GM23338 (cell line): ENCODE measurements at regions not wholly inside any gene's neighbourhood (a gene's known extent, or its start where the extent isn't known, plus 50 kb on each side); places are given as distances from the start of the nearest gene placed in this dataset.

Experiments
- ATAC-seq: fragments of 200-7000 bp; cut with Tn5 transposase; 3 replicates; pipeline ENCODE4 v1.9.1; 2020
- DNase-seq: peaks from one replicate; pipeline ENCODE4 v3.0.0-alpha.2; 2015; ENCODE audit warnings: low spot score
- H2AFZ ChIP-seq: fragments of 200-600 bp; sonication (generic); 2 replicates; pipeline ENCODE4 v1.8.0; 2016; ENCODE audit warnings: antibody characterized with exemption, mild to moderate bottlenecking, moderate library complexity
- H3F3A ChIP-seq: fragments of 200-600 bp; sonication (generic); replicated peaks from 2 replicates; pipeline ENCODE4 v1.8.0; 2017; ENCODE audit warnings: antibody characterized with exemption, mixed run types, low read depth
- H3K27ac ChIP-seq: fragments of 200-600 bp; sonication (generic); 2 replicates; pipeline ENCODE4 v1.6.1; 2016; ENCODE audit warnings: low read depth
- H3K27me3 ChIP-seq: fragments of 200-600 bp; sonication (generic); 2 replicates; pipeline ENCODE4 v1.8.0; 2016; ENCODE audit warnings: mild to moderate bottlenecking, mixed run types, moderate library complexity; ENCODE audit not compliant: insufficient read depth
- H3K36me3 ChIP-seq: fragments of 200-600 bp; sonication (generic); 2 replicates; pipeline ENCODE4 v1.8.0; 2016; ENCODE audit warnings: mild to moderate bottlenecking; ENCODE audit not compliant: insufficient read depth
- H3K4me1 ChIP-seq: fragments of 200-600 bp; sonication (generic); 2 replicates; pipeline ENCODE4 v1.8.0; 2016; ENCODE audit warnings: mild to moderate bottlenecking, moderate library complexity; ENCODE audit not compliant: insufficient read depth
- H3K4me2 ChIP-seq: fragments of 200-600 bp; sonication (generic); 2 replicates; pipeline ENCODE4 v1.7.1; 2017; ENCODE audit warnings: mixed run types
- H3K4me3 ChIP-seq: fragments of 200-600 bp; sonication (generic); 2 replicates; pipeline ENCODE4 v1.6.1; 2016; ENCODE audit warnings: mixed run types
- H3K79me2 ChIP-seq: fragments of 200-600 bp; sonication (generic); replicated peaks from 2 replicates; pipeline ENCODE4 v1.8.0; 2017; ENCODE audit warnings: mild to moderate bottlenecking; ENCODE audit not compliant: insufficient read depth
- H3K9me2 ChIP-seq: fragments of 200-600 bp; sonication (generic); 2 replicates; pipeline ENCODE4 v1.8.0; 2017; ENCODE audit not compliant: insufficient read depth
- H4K20me1 ChIP-seq: fragments of 200-600 bp; sonication (generic); replicated peaks from 2 replicates; pipeline ENCODE4 v1.8.0; 2017; ENCODE audit warnings: mild to moderate bottlenecking; ENCODE audit not compliant: insufficient read depth
- H3K27ac Mint-ChIP-seq: 2 replicates; pipeline ENCODE4 v1.8.0; 2020; ENCODE audit warnings: inconsistent platforms, mild to moderate bottlenecking, moderate library complexity, mixed read lengths
- H3K27me3 Mint-ChIP-seq: 3 replicates; pipeline ENCODE4 v1.8.0; 2022; ENCODE audit warnings: low read depth, mild to moderate bottlenecking, moderate library complexity, mixed read lengths, inconsistent platforms; ENCODE audit not compliant: insufficient read depth, poor library complexity
- H3K36me3 Mint-ChIP-seq: 3 replicates; pipeline ENCODE4 v1.8.0; 2021; ENCODE audit warnings: low read depth, mild to moderate bottlenecking, inconsistent platforms, moderate library complexity, mixed read lengths
- H3K4me1 Mint-ChIP-seq: 3 replicates; pipeline ENCODE4 v1.8.0; 2020; ENCODE audit warnings: mild to moderate bottlenecking, inconsistent platforms, mixed read lengths
- H3K4me3 Mint-ChIP-seq: 3 replicates; pipeline ENCODE4 v1.8.0; 2021; ENCODE audit warnings: moderate library complexity, mild to moderate bottlenecking, inconsistent platforms, mixed read lengths
- H3K9me3 Mint-ChIP-seq: 3 replicates; pipeline ENCODE4 v1.8.0; 2020; ENCODE audit warnings: moderate library complexity, mild to moderate bottlenecking, inconsistent platforms, mixed read lengths
- CTCF ChIP-seq, 2 experiments: fragments of 200-600 bp in 1 of 2; sonication (generic) in 1 of 2; conservative IDR thresholded peaks; 2 replicates each; pipeline versions ENCODE4 v1.5.1 to v1.6.1; 2016 to 2017; ENCODE audit warnings: antibody characterized with exemption in 2 of 2, low read depth in 2 of 2, mild to moderate bottlenecking in 2 of 2, moderate library complexity in 1 of 2
- EZH2 ChIP-seq: fragments of 200-600 bp; sonication (generic); IDR thresholded peaks from one replicate; pipeline ENCODE4 v1.8.0; 2017; ENCODE audit warnings: antibody characterized with exemption, mild to moderate bottlenecking, low read depth; ENCODE audit not compliant: unreplicated experiment
- NANOG ChIP-seq: IDR thresholded peaks from 2 replicates; pipeline ENCODE4 v1.6.1; 2016; ENCODE audit warnings: antibody characterized with exemption, borderline replicate concordance
- ZNF114 ChIP-seq: fragments of 250-450 bp; sonication (Bioruptor Pico); IDR thresholded peaks from 2 replicates; pipeline ENCODE4 v1.5.0; 2020; ENCODE audit warnings: mild to moderate bottlenecking, moderate library complexity
- ZNF331 ChIP-seq: fragments of 250-450 bp; sonication (Bioruptor Pico); IDR thresholded peaks from 2 replicates; pipeline ENCODE4 v1.5.0; 2020; ENCODE audit warnings: low read depth, mild to moderate bottlenecking, moderate library complexity
- ZNF462 ChIP-seq: fragments of 250-450 bp; sonication (Bioruptor Pico); IDR thresholded peaks from 2 replicates; pipeline ENCODE4 v1.5.0; 2020; ENCODE audit warnings: mild to moderate bottlenecking, moderate library complexity
- TF ChIP-seq, protein P1 (sequence below): IDR thresholded peaks from 2 replicates; pipeline ENCODE4 v1.6.1; 2016; ENCODE audit warnings: antibody characterized with exemption

GRCh38 chr5:64019746-64020145, 57.5 kb upstream of the HTR1A start (continued):
- TF ChIP-seq ZNF462 (CRISPR knock-in tag) (no peak), ZNF114 (CRISPR knock-in tag) (no peak), CTCF (conservative IDR thresholded peaks at IDR 0.05; ENCODE audit: low read depth in 2 of 2) (no peak), NANOG (no peak), EZH2 (no peak)
- TF ChIP-seq, protein P1, sequence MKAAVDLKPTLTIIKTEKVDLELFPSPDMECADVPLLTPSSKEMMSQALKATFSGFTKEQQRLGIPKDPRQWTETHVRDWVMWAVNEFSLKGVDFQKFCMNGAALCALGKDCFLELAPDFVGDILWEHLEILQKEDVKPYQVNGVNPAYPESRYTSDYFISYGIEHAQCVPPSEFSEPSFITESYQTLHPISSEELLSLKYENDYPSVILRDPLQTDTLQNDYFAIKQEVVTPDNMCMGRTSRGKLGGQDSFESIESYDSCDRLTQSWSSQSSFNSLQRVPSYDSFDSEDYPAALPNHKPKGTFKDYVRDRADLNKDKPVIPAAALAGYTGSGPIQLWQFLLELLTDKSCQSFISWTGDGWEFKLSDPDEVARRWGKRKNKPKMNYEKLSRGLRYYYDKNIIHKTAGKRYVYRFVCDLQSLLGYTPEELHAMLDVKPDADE, result no peak

DNA sequence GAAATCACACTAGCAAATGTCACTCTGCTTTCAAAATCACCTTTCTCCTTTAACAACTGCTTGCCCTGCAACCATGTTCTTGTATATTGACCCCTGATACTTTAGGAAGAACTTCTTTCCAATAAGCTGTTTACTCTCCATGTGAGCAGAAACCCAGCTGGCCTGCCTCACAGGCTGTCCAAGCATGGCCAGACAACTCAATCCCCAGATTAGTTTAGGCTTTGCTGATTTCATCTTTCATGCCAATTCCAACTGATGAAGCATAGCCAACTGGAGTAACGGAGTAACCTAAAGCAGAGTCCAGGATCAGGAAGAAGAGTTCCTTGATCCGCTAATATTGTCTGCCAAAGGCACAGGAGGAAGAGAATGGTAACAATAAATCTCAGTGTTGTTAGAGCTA, 56.7 kb upstream of the HTR1A start:
- H3K27ac Mint-ChIP-seq, result no peak overlapping the region
- DNase-seq, result no peak
- no peak for TF ChIP-seq CTCF (conservative IDR thresholded peaks at IDR 0.05; ENCODE audit: low read depth in 2 of 2)
- no peak for TF ChIP-seq ZNF331 (CRISPR knock-in tag)

More for the DNA sequence above, 56.7 kb upstream of the HTR1A start:
- Histone ChIP-seq H3K27ac (no peak overlapping the region), H3K27me3 (no peaks in the 10 kb centered on the region), H3K36me3 (no peaks in the 10 kb centered on the region), H3K4me3 (no peak overlapping the region), H3K9me2 (no peaks in the 10 kb centered on the region), H3K4me2 (no peak overlapping the region), H3K79me2 (no peaks in the 10 kb centered on the region), H3F3A (no peaks in the 10 kb centered on the region), H2AFZ (no peak overlapping the region), H4K20me1 (no peaks in the 10 kb centered on the region), H3K4me1 (no peaks in the 10 kb centered on the region)
- H3K9me3 Mint-ChIP-seq, result no peaks in the 10 kb centered on the region
- ATAC-seq, result no peak
- H3K27me3 Mint-ChIP-seq, result no peaks in the 10 kb centered on the region
- H3K4me3 Mint-ChIP-seq, result no peak overlapping the region
- no peaks in the 10 kb centered on the region for H3K4me1 Mint-ChIP-seq
- no peaks in the 10 kb centered on the region for H3K36me3 Mint-ChIP-seq
